HepG2 (cell line): ENCODE measurements at regions not wholly inside any gene's neighbourhood (a gene's known extent, or its start where the extent isn't known, plus 50 kb on each side); places are given as distances from the start of the nearest gene placed in this dataset.

ENCODE experiments used
- POLR2A ChIP-seq, 2 experiments: IDR thresholded peaks; 2 replicates each; pipeline ENCODE4 v1.6.1; 2011; ENCODE audit warnings: low read depth in 2 of 2, low read length in 2 of 2, mild to moderate bottlenecking in 1 of 2, moderate library complexity in 1 of 2; ENCODE audit not compliant: insufficient read depth in 1 of 2
- TF ChIP-seq, protein P1 (sequence below), 2 experiments: IDR thresholded peaks; 2 replicates each; pipeline ENCODE4 v1.6.1; 2011 to 2012; ENCODE audit warnings: low read length in 2 of 2, borderline replicate concordance in 1 of 2, low read depth in 1 of 2, mild to moderate bottlenecking in 1 of 2, moderate library complexity in 1 of 2

DNA sequence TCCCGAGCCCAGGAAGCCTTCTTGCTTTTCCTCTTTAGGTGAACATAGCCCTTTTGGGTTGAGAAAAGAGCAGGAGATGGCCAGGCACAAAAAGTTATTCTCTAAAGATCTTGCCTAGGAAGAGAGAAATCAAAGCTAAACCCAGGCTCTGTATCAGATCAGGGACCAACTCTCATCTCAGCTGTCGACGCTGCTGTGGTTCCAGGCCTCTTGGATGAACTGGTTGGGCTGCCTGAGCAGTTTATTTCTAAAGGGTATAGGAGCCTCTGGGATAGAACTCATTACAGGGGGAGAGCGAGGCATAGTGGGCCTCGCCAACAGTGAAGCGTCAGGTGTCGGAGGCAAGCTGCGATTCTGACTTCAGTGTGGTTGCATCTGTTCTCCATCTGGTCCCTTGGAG, 82.6 kb upstream of the F3 start:
- TF ChIP-seq, protein P1, sequence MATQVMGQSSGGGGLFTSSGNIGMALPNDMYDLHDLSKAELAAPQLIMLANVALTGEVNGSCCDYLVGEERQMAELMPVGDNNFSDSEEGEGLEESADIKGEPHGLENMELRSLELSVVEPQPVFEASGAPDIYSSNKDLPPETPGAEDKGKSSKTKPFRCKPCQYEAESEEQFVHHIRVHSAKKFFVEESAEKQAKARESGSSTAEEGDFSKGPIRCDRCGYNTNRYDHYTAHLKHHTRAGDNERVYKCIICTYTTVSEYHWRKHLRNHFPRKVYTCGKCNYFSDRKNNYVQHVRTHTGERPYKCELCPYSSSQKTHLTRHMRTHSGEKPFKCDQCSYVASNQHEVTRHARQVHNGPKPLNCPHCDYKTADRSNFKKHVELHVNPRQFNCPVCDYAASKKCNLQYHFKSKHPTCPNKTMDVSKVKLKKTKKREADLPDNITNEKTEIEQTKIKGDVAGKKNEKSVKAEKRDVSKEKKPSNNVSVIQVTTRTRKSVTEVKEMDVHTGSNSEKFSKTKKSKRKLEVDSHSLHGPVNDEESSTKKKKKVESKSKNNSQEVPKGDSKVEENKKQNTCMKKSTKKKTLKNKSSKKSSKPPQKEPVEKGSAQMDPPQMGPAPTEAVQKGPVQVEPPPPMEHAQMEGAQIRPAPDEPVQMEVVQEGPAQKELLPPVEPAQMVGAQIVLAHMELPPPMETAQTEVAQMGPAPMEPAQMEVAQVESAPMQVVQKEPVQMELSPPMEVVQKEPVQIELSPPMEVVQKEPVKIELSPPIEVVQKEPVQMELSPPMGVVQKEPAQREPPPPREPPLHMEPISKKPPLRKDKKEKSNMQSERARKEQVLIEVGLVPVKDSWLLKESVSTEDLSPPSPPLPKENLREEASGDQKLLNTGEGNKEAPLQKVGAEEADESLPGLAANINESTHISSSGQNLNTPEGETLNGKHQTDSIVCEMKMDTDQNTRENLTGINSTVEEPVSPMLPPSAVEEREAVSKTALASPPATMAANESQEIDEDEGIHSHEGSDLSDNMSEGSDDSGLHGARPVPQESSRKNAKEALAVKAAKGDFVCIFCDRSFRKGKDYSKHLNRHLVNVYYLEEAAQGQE (IDR thresholded peaks at IDR 0.05; ENCODE audit: borderline replicate concordance in 1 of 2, low read depth in 1 of 2, low read length in 2 of 2) = no peak
- TF ChIP-seq POLR2A (IDR thresholded peaks at IDR 0.05; ENCODE audit: insufficient read depth in 1 of 2, low read depth in 2 of 2, low read length in 2 of 2) = no peak
